GM18907 (cell line): ENCODE measurements at regions not wholly inside any gene's neighbourhood (a gene's known extent, or its start where the extent isn't known, plus 50 kb on each side); places are given as distances from the start of the nearest gene placed in this dataset.

ENCODE experiments used
- ATAC-seq: cut with Tn5 transposase; IDR thresholded peaks from one replicate; pipeline ENCODE4 v1.9.1; 2021; ENCODE audit warnings: mild to moderate bottlenecking, moderate library complexity; ENCODE audit not compliant: unreplicated experiment

- no peak for ATAC-seq
These were observed 172.7 kb upstream of the LRFN2 start for GRCh38 chr6:40759838-40760237.

- ATAC-seq = no peak
These were observed 172.1 kb upstream of the LRFN2 start for GRCh38 chr6:40759264-40759663.

DNA sequence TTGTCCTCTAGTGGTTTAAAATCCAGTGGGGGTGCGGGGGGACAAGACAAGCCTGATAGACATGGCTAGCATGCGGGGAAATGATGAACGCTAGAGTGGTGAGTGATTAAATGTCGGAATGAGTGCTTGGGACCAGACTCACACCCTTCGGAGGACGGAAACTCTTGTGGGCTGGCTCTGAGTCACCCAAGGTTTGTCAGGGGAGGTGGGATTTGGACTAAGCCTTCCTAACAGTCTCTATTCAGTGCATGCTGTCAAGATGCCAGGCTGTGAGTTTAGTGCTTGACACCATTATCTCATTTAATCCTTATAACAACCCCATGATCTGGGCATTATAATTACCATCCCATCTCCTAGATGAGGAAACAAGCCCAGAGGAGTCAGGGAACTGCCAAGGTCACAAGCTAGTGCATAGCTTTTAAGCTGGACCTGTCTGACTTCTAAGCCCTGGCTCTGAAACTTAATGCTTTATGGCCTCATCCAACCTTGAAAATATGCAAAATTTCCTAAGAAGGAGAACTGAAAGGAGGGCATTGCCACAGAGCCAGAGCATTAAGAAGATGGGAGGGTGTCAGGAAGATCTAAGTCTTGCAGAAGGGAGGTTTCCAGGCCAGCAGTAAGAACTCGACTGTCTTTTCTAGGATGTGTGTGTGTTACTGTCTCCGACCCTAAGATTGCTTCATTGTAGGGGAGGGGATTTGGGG, 168.7 kb upstream of the LRFN2 start:
- no peak for ATAC-seq

GRCh38 chr6:40755046-40755681, 168.0 kb upstream of the LRFN2 start:
- no peak for ATAC-seq

DNA sequence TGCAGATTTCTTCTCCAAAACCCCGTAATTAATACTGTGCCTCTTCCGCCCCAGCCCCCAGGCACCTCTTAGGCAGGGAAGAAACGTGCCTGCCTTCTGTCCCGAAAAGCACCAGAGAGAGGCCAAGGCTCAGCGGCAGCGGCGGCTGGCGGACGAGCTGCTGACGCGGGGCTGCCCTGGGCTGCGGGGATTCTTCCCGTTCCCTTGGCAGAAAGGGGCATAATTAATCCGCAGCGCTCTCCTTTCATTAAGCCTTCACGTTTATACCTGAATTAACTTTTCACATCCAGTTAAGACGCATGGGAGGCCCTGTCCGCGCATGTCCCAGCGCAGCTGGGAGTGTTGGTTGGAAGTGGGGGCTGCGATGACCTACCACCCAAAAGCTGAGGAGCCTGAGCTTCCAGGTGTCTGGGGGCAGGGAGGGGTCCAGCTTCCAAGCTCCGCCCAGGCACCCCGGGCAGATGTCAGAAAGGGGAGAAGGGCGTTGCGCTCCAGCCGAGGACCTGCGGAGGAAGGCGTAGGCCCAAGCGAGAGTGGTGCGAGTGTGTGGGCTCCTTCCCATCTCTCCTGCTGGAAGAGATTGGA, 167.4 kb upstream of the LRFN2 start:
- ATAC-seq = no peak

GRCh38 chr6:40753675-40754448, 166.7 kb upstream of the LRFN2 start:
- ATAC-seq = no peak

DNA sequence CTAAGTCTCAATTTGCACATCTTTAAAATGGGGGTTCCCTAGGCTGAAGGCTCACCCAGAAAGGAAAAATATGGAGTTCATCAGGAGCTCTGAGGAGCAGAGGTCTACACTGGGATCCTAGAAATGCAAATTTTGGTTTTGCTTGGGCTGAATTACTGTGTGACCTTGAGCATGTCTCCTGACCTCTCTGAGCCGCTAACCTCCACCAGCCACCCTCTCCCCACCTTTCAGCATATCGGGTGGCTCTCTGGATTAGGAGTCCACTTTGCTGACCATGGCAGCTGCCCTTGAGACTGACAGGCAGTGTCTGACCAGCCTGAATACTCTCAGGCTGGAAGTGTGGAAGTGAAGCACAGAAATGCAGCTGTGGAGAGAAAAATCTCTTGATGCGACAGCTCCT, 165.9 kb upstream of the LRFN2 start:
- no peak for ATAC-seq

DNA sequence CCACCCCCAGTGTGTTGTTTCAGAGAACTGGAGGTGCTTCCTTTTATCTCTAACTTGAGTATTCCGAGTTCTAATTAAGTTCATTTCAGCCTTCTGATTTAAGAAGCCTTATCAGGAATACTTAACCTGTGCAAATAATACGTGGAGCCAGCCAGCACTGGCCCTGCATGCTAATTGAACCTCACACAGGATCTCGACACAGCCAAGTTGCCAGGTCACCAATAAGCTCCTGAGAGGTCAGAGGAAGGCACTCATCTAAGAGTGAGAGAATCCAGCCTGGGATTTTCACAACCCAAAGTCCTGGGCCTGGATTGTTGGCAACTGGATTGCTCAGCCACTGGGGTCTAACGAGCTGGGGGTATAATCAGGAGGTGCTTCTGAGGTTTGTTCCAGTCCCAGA, 157.7 kb upstream of the LRFN2 start:
- ATAC-seq = no peak

- ATAC-seq = no peak
These were observed 156.7 kb upstream of the LRFN2 start for GRCh38 chr6:40743690-40744446.

DNA sequence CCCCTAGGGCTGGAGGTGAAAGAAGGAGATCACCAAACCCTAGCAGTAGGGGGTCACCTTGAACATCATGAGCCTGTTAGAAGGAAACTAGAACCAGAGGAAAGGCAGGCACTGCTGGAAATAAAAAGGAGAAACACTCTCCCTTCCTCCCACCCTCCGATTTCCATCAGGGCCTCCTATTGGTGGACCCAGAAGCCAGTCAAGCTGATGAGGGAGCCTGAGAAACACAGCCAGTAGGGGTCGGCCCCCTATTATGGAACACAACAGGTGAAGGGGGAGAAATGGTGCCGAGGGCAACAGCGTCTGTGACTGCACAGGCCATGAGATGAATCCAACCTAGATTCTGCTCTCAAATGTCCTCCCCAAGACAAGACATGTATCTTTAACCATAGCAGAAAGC, 156.1 kb upstream of the LRFN2 start:
- ATAC-seq = no peak

DNA sequence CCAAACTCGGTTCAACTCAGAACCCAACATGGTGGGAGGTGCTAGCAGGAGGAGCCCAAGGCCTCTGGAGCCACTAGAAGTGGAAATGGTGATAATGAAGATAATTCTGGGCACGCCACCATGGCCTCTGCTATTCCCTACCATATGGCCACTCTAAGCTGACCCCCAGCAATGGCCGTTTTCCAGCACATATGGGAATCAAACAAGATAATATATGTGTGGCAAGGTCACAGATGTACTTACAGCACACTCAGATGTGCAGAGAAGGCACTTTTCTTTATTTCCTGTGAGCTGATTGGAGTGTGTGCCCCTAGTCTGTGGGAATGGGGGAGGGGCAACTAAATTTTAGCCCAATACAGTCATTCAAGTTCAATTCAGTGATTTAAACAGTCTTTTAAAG, 153.4 kb upstream of the LRFN2 start:
- no peak for ATAC-seq

- ATAC-seq = no peak
These were observed 151.5 kb upstream of the LRFN2 start for GRCh38 chr6:40738551-40739193.

GRCh38 chr6:40735521-40735920, 148.4 kb upstream of the LRFN2 start:
- ATAC-seq = no peak

DNA sequence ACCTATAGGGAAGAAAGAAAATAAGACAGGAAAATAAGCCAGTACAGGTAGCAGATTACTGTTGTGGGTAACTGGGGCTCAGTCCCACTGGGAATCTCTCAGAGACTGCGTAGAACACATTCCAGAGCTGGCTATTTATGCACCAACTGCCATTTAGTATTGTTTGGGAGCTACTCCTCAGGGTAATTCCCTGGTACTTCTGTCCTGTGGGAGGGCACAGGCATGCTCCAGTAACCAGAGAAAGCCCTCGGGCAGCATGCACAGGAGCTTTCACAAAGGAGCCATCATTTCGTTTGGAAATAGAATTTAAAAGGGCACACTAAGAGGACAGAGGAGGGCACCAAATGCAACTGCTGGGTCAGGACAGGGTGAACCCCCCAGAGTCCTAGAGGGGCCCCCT, 148.0 kb upstream of the LRFN2 start:
- no peak for ATAC-seq

DNA sequence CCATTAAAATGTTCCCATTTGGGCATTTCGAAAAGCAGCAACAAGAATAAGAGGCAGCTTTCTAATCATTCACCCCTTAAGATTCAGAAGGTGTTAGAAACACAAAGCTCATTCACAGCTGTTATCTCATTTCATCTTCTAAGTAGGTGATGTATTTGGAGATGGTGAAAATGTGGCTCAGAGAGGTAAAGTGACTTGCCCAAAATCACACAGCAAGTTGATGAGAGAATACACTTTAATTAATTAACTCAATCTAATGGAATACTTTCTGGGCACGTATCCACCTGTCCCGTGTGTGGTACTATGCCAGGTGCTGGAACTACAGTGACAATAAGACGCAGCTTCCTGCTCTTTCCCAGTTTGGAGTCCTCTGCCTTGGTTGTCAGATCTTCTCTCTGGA, 147.4 kb upstream of the LRFN2 start:
- no peak for ATAC-seq

DNA sequence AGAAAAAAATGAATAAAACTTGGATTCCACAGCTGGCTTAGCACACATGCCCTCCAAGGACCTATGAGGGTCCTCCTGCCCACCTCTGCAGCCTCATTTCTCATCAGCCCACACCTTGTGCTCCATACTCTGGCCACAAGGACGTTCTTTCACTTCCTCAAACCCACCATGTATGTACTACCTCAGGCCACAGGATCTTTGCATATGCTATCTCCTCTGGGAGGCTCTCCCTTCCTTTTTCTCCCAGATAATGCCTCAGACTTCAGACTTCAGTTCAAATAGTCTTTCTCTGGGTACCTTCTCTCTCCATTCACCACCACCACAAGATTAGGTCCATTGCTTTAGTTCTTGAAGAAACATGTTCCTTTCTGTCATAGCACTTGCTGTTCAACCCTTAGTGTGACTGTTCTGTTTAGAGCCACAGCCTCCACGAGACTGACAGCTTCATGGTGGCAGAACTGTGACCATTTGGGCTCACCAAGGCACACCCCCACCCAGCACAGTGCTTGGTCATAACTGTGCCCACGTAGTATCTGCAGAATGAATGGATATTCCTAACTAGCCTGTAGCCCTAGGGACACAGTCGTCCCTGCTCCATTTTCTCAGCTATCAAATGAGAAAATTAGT, 146.7 kb upstream of the LRFN2 start:
- ATAC-seq = no peak

DNA sequence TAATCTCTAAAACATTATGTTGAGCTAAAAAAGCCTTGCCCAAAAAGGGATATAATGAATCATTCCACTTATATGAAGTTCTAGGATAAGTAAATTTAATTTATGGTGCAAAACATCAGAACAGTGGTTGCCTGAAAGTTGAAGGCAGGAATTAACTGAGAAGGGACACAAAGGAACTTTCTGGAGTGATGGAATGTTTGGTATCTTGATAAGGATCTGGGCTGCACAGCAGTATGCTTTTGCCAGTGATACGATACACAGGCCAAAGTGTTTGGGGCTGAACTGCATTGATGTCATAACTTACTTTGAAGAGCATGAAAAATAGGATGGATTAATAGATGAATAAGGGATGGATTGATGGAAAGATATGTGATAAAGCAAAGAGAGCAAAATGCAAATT, 146.1 kb upstream of the LRFN2 start:
- ATAC-seq = no peak

DNA sequence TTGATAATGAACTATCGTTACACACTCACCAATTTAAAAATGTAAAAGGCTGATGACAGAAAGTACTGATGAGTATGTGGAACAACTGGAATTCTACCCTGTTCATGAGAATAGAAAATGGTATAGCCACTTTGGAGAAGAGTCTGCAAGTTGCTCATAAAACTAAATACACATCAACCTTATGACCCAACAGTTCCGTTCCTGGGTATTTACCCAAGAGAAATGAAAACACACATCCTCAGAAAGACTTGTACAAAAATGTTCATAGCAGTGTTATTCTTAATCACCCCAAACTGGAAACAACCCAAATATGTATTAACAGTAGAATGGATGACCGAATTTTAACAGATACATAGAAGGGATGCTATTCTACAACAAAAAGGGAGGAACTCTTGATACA, 145.7 kb upstream of the LRFN2 start:
- no peak for ATAC-seq

DNA sequence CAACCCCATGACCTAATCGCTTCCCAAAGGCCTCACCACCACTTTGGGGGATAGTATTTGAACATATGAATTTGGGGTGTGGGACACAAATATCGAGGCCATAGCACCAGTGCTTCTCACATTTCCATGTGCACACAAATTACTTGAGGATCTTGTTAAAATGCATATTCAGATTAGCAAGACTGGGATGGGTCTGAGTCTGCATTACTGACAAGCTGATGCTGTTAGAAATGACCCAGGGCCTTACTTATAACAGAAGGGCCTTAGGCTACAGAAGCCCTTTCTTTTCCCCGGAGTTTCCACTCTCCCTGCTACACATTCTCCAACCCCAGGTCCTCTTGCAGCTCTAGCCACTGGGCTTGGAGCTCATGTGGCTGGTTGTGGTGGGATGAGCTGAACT, 141.5 kb upstream of the LRFN2 start:
- ATAC-seq = no peak

DNA sequence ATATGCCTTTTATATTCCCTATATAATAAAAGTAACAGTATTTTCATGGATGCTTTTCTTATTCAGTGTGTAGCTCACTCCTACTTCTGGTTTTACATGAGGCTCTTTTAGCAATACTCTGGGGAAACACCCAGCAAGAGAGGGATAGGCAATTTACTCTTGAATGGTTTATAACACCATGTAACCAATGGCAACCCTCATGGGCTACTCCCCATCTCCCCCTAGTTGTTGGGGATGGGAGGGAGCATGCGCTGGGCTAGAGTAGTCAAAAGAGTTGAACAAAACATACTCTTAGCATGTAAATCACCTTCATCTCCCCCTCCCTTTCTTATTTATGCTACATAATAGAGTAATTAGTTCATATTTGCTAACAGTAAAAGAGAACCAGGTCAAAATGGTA, 140.1 kb upstream of the LRFN2 start:
- ATAC-seq = no peak
